ENCODE measurements at regions not wholly inside any gene's neighbourhood (a gene's known extent, or its start where the extent isn't known, plus 50 kb on each side); places are given as distances from the start of the nearest gene placed in this dataset.
"Not testable (repeated sequence)": the region's sequence is repeated elsewhere in the genome, so short reads cannot be mapped to it uniquely, and the experiment has no call there.

DNA sequence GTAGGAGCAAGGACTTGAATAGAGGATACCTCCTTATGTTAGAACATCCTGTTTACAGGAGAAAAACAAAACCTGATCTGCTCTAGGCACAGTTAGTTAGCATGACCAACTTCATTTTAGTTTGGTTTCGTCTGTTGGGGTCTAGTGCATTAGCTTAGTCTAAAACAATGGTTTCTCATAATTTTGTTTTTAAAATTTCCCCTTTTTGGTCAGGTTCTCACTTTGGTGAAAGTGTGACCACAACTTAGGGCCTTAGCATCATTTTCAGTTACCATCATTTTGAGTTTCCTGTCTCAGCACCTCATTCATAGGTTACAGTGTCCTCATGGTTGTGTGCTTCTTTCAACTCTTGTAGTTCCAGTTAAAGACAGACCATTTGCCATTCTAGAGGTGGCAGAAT lies 1277.0 kb upstream of the SLC39A10 start:
- no peaks in the 10 kb centered on the region for H3K4me1 ChIP-seq (ENCODE audit: control insufficient read depth in 2 of 3, insufficient read depth in 2 of 3, low read depth in 1 of 3, low read length in 3 of 3)
- intact Hi-C loops (cut with DNase I) = no loop called here
- no peaks in the 10 kb centered on the region for H3K9me3 ChIP-seq (ENCODE audit: control insufficient read depth in 2 of 3, insufficient read depth in 1 of 3, low read length in 3 of 3)
- no peak overlapping the region for H3K4me3 ChIP-seq (ENCODE audit: low read length in 3 of 3)
- no peak for FAIRE-seq
- DNase-seq = no peak
- no peak overlapping the region for H3K27ac ChIP-seq (ENCODE audit: low read depth in 2 of 2, low read length in 2 of 2)
- no peaks in the 10 kb centered on the region for H3K36me3 ChIP-seq (ENCODE audit: control insufficient read depth in 2 of 3, insufficient read depth in 3 of 3, low read length in 3 of 3)
- no peaks in the 10 kb centered on the region for H3K27me3 ChIP-seq (ENCODE audit: control insufficient read depth, insufficient read depth, low read length)
- no peak overlapping the region for H3K9ac ChIP-seq (ENCODE audit: low read length in 3 of 3)
- TF ChIP-seq, protein P1, sequence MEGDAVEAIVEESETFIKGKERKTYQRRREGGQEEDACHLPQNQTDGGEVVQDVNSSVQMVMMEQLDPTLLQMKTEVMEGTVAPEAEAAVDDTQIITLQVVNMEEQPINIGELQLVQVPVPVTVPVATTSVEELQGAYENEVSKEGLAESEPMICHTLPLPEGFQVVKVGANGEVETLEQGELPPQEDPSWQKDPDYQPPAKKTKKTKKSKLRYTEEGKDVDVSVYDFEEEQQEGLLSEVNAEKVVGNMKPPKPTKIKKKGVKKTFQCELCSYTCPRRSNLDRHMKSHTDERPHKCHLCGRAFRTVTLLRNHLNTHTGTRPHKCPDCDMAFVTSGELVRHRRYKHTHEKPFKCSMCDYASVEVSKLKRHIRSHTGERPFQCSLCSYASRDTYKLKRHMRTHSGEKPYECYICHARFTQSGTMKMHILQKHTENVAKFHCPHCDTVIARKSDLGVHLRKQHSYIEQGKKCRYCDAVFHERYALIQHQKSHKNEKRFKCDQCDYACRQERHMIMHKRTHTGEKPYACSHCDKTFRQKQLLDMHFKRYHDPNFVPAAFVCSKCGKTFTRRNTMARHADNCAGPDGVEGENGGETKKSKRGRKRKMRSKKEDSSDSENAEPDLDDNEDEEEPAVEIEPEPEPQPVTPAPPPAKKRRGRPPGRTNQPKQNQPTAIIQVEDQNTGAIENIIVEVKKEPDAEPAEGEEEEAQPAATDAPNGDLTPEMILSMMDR (IDR thresholded peaks at IDR 0.05; ENCODE audit: borderline replicate concordance, extremely low read depth, insufficient read depth) = no peak

DNA sequence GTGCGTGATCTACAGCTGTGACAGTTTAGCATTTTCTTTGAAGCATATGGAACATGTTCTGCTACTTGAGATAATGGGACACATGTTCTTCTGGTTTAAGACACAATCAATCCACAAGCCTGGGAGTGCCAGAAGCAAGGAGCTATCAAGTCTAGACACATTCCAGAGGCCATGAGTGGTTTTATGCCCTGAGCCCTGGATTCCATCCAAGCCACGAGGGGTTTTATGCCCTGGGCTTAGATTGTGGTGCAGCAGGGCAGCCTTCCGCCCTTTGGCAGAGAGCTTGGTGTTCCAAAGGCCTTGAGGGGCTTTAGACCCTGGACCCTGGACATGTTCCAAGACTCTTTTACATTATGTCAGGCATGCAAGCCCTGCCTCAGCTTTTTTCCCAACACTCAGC lies 1289.6 kb upstream of the SLC39A10 start:
- H3K9ac ChIP-seq (ENCODE audit: low read length in 3 of 3); DNase-seq; H3K9me3 ChIP-seq (ENCODE audit: control insufficient read depth in 2 of 3, insufficient read depth in 1 of 3, low read length in 3 of 3); FAIRE-seq; H3K36me3 ChIP-seq (ENCODE audit: control insufficient read depth in 2 of 3, insufficient read depth in 3 of 3, low read length in 3 of 3); H3K27ac ChIP-seq (ENCODE audit: low read depth in 2 of 2, low read length in 2 of 2); H3K4me1 ChIP-seq (ENCODE audit: control insufficient read depth in 2 of 3, insufficient read depth in 2 of 3, low read depth in 1 of 3, low read length in 3 of 3); H3K27me3 ChIP-seq (ENCODE audit: control insufficient read depth, insufficient read depth, low read length); H3K4me3 ChIP-seq (ENCODE audit: low read length in 3 of 3); intact Hi-C loops (cut with DNase I): not testable (repeated sequence)

DNA sequence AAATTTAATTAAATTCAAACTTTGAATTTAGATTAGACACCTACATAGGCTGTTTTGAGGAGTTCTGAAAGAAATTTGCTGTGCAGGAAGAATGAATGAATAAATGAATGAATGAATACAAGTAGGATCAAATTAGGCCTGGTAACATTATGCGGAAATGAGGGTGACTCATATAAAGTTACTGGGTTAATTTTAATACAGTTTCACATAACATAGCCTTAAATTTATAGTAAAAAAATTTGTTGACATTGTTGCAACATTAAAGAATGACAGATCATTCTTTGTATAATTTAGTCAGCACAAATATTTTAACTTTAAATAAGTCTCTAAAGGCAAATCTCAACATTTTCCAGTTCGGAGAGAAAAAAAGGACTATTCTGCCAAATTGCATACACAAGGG lies 1293.1 kb upstream of the SLC39A10 start:
- no peaks in the 10 kb centered on the region for H3K4me1 ChIP-seq (ENCODE audit: control insufficient read depth in 2 of 3, insufficient read depth in 2 of 3, low read depth in 1 of 3, low read length in 3 of 3)
- FAIRE-seq = no peak
- intact Hi-C loops (cut with DNase I) = no loop called here
- no peaks in the 10 kb centered on the region for H3K27me3 ChIP-seq (ENCODE audit: control insufficient read depth, insufficient read depth, low read length)
- no peak overlapping the region for H3K9ac ChIP-seq (ENCODE audit: low read length in 3 of 3)
- H3K9me3 ChIP-seq (ENCODE audit: control insufficient read depth in 2 of 3, insufficient read depth in 1 of 3, low read length in 3 of 3) = peaks cover 0 to 8% (median 0%) of the 10 kb centered on the region in 3 donors
- TF ChIP-seq, protein P1 (IDR thresholded peaks at IDR 0.05; ENCODE audit: borderline replicate concordance, extremely low read depth, insufficient read depth) = no peak
- H3K4me3 ChIP-seq (ENCODE audit: low read length in 3 of 3) = no peak overlapping the region
- no peaks in the 10 kb centered on the region for H3K36me3 ChIP-seq (ENCODE audit: control insufficient read depth in 2 of 3, insufficient read depth in 3 of 3, low read length in 3 of 3)
- DNase-seq = no peak
- no peak overlapping the region for H3K27ac ChIP-seq (ENCODE audit: low read depth in 2 of 2, low read length in 2 of 2)

DNA sequence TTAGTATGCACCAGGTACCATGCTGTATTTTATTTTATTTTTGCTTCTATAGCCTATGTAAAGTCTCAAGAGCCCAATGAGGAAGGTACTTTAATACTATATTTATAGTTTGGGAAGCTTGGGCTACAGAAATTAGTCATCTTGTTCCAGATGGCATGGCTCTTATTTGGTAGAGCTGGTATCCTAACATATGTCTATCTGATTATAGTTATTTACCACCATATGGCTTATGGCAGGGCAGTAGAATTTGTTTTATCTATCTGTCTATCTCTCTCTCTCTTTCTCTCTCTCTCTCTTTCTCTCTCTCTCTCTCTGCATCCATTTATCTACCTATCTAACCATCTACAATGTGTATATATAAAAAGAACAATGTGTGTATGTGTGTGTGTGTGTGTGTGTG lies 1293.7 kb upstream of the SLC39A10 start:
- Histone ChIP-seq H3K4me3 (ENCODE audit: low read length in 3 of 3) (no peak overlapping the region), H3K9ac (ENCODE audit: low read length in 3 of 3) (no peak overlapping the region), H3K9me3 (ENCODE audit: control insufficient read depth in 2 of 3, insufficient read depth in 1 of 3, low read length in 3 of 3) (peaks cover 0 to 8% (median 0%) of the 10 kb centered on the region in 3 donors), H3K27me3 (ENCODE audit: control insufficient read depth, insufficient read depth, low read length) (no peaks in the 10 kb centered on the region), H3K4me1 (ENCODE audit: control insufficient read depth in 2 of 3, insufficient read depth in 2 of 3, low read depth in 1 of 3, low read length in 3 of 3) (no peaks in the 10 kb centered on the region), H3K27ac (ENCODE audit: low read depth in 2 of 2, low read length in 2 of 2) (no peak overlapping the region), H3K36me3 (ENCODE audit: control insufficient read depth in 2 of 3, insufficient read depth in 3 of 3, low read length in 3 of 3) (no peaks in the 10 kb centered on the region)
- FAIRE-seq = no peak
- TF ChIP-seq, protein P1 (IDR thresholded peaks at IDR 0.05; ENCODE audit: borderline replicate concordance, extremely low read depth, insufficient read depth) = no peak
- intact Hi-C loops (cut with DNase I) = no loop called here
- no peak for DNase-seq
